ENCODE measurements at regions not wholly inside any gene's neighbourhood (a gene's known extent, or its start where the extent isn't known, plus 50 kb on each side); places are given as distances from the start of the nearest gene placed in this dataset.

- Mint-ChIP-seq H3K4me1 (no peaks in the 10 kb centered on the region), H3K27ac (no peak overlapping the region), H3K4me3 (no peak overlapping the region), H3K27me3 (no peaks in the 10 kb centered on the region), H3K9me3 (peaks cover 9% of the 10 kb centered on the region), H3K36me3 (no peaks in the 10 kb centered on the region)
- no peak for ATAC-seq
Measured at GRCh38 chr13:107185889-107186288, 618.0 kb upstream of the ARGLU1 start.

GRCh38 chr13:107170270-107170931 is 602.5 kb upstream of the ARGLU1 start:
- no peak overlapping the region for H3K4me3 Mint-ChIP-seq
- H3K9me3 Mint-ChIP-seq: peaks cover 3% of the 10 kb centered on the region
- H3K27ac Mint-ChIP-seq: no peak overlapping the region
- H3K4me1 Mint-ChIP-seq: no peaks in the 10 kb centered on the region
- ATAC-seq: no peak
- H3K36me3 Mint-ChIP-seq: no peaks in the 10 kb centered on the region
- H3K27me3 Mint-ChIP-seq: no peaks in the 10 kb centered on the region

GRCh38 chr13:107157271-107157670 is 589.3 kb upstream of the ARGLU1 start:
- Mint-ChIP-seq H3K27ac (no peak overlapping the region), H3K9me3 (peaks cover 5% of the 10 kb centered on the region), H3K36me3 (no peaks in the 10 kb centered on the region), H3K27me3 (no peaks in the 10 kb centered on the region), H3K4me1 (no peaks in the 10 kb centered on the region), H3K4me3 (no peak overlapping the region)
- no peak for ATAC-seq

- no peaks in the 10 kb centered on the region for H3K36me3 Mint-ChIP-seq
- no peak for ATAC-seq
- no peak overlapping the region for H3K27ac Mint-ChIP-seq
- H3K27me3 Mint-ChIP-seq: no peaks in the 10 kb centered on the region
- peaks cover 7% of the 10 kb centered on the region for H3K9me3 Mint-ChIP-seq
- no peak overlapping the region for H3K4me3 Mint-ChIP-seq
- H3K4me1 Mint-ChIP-seq: no peaks in the 10 kb centered on the region
Measured at GRCh38 chr13:107144432-107144831, 576.5 kb upstream of the ARGLU1 start.

GRCh38 chr13:107141767-107142166 is 573.8 kb upstream of the ARGLU1 start:
- no peak overlapping the region for H3K27ac Mint-ChIP-seq
- H3K27me3 Mint-ChIP-seq: no peaks in the 10 kb centered on the region
- H3K9me3 Mint-ChIP-seq: peaks cover under 1% of the 10 kb centered on the region
- no peak overlapping the region for H3K4me3 Mint-ChIP-seq
- H3K36me3 Mint-ChIP-seq: no peaks in the 10 kb centered on the region
- no peaks in the 10 kb centered on the region for H3K4me1 Mint-ChIP-seq
- ATAC-seq: no peak

- Mint-ChIP-seq H3K36me3 (no peaks in the 10 kb centered on the region), H3K27ac (no peak overlapping the region), H3K4me1 (no peaks in the 10 kb centered on the region), H3K27me3 (no peaks in the 10 kb centered on the region), H3K9me3 (peaks cover 2% of the 10 kb centered on the region), H3K4me3 (no peak overlapping the region)
- no peak for ATAC-seq
Measured at GRCh38 chr13:107139006-107139405, 571.1 kb upstream of the ARGLU1 start.

GRCh38 chr13:107138486-107138885 is 570.5 kb upstream of the ARGLU1 start:
- H3K9me3 Mint-ChIP-seq: peaks cover 4% of the 10 kb centered on the region
- no peaks in the 10 kb centered on the region for H3K4me1 Mint-ChIP-seq
- no peaks in the 10 kb centered on the region for H3K27me3 Mint-ChIP-seq
- H3K27ac Mint-ChIP-seq: no peak overlapping the region
- no peak overlapping the region for H3K4me3 Mint-ChIP-seq
- no peak for ATAC-seq
- no peaks in the 10 kb centered on the region for H3K36me3 Mint-ChIP-seq

- Mint-ChIP-seq H3K27me3 (no peaks in the 10 kb centered on the region), H3K4me1 (no peaks in the 10 kb centered on the region), H3K36me3 (no peaks in the 10 kb centered on the region), H3K27ac (no peak overlapping the region), H3K9me3 (peaks cover 14% of the 10 kb centered on the region), H3K4me3 (no peak overlapping the region)
- no peak for ATAC-seq
Measured at GRCh38 chr13:107133950-107134349, 566.0 kb upstream of the ARGLU1 start.

GRCh38 chr13:107130566-107130965 is 562.6 kb upstream of the ARGLU1 start:
- no peaks in the 10 kb centered on the region for H3K4me1 Mint-ChIP-seq
- peaks cover 20% of the 10 kb centered on the region for H3K9me3 Mint-ChIP-seq
- no peaks in the 10 kb centered on the region for H3K27me3 Mint-ChIP-seq
- no peak overlapping the region for H3K4me3 Mint-ChIP-seq
- H3K36me3 Mint-ChIP-seq: no peaks in the 10 kb centered on the region
- ATAC-seq: no peak
- no peak overlapping the region for H3K27ac Mint-ChIP-seq

- ATAC-seq: no peak
- Mint-ChIP-seq H3K4me3 (no peak overlapping the region), H3K27ac (no peak overlapping the region), H3K9me3 (peaks cover 8% of the 10 kb centered on the region), H3K4me1 (no peaks in the 10 kb centered on the region), H3K36me3 (no peaks in the 10 kb centered on the region), H3K27me3 (no peaks in the 10 kb centered on the region)
Measured at GRCh38 chr13:107124730-107125129, 556.8 kb upstream of the ARGLU1 start.

- H3K4me3 Mint-ChIP-seq: no peak overlapping the region
- H3K4me1 Mint-ChIP-seq: no peaks in the 10 kb centered on the region
- H3K27ac Mint-ChIP-seq: no peak overlapping the region
- peaks cover 8% of the 10 kb centered on the region for H3K9me3 Mint-ChIP-seq
- H3K36me3 Mint-ChIP-seq: no peaks in the 10 kb centered on the region
- ATAC-seq: no peak
- no peaks in the 10 kb centered on the region for H3K27me3 Mint-ChIP-seq
Measured at GRCh38 chr13:107124129-107124718, 556.3 kb upstream of the ARGLU1 start.

- no peaks in the 10 kb centered on the region for H3K36me3 Mint-ChIP-seq
- H3K4me1 Mint-ChIP-seq: no peaks in the 10 kb centered on the region
- H3K4me3 Mint-ChIP-seq: no peak overlapping the region
- H3K9me3 Mint-ChIP-seq: peaks cover 3% of the 10 kb centered on the region
- H3K27ac Mint-ChIP-seq: no peak overlapping the region
- no peaks in the 10 kb centered on the region for H3K27me3 Mint-ChIP-seq
- ATAC-seq: no peak
Measured at GRCh38 chr13:107121793-107122192, 553.9 kb upstream of the ARGLU1 start.

GRCh38 chr13:107119989-107120881 is 552.3 kb upstream of the ARGLU1 start:
- ATAC-seq: no peak
- H3K36me3 Mint-ChIP-seq: no peaks in the 10 kb centered on the region
- no peak overlapping the region for H3K4me3 Mint-ChIP-seq
- no peaks in the 10 kb centered on the region for H3K9me3 Mint-ChIP-seq
- no peaks in the 10 kb centered on the region for H3K27me3 Mint-ChIP-seq
- H3K4me1 Mint-ChIP-seq: no peaks in the 10 kb centered on the region
- H3K27ac Mint-ChIP-seq: no peak overlapping the region

- no peak for ATAC-seq
- Mint-ChIP-seq H3K36me3 (no peaks in the 10 kb centered on the region), H3K4me1 (no peaks in the 10 kb centered on the region), H3K27ac (no peak overlapping the region), H3K9me3 (no peaks in the 10 kb centered on the region), H3K27me3 (no peaks in the 10 kb centered on the region), H3K4me3 (no peak overlapping the region)
Measured at GRCh38 chr13:107118506-107118905, 550.6 kb upstream of the ARGLU1 start.

- no peak for ATAC-seq
- H3K27me3 Mint-ChIP-seq: no peaks in the 10 kb centered on the region
- H3K27ac Mint-ChIP-seq: no peak overlapping the region
- H3K36me3 Mint-ChIP-seq: no peaks in the 10 kb centered on the region
- H3K4me3 Mint-ChIP-seq: no peak overlapping the region
- H3K4me1 Mint-ChIP-seq: no peaks in the 10 kb centered on the region
- H3K9me3 Mint-ChIP-seq: no peaks in the 10 kb centered on the region
Measured at GRCh38 chr13:107117327-107118012, 549.5 kb upstream of the ARGLU1 start.
